ENCODE measurements at regions not wholly inside any gene's neighbourhood (a gene's known extent, or its start where the extent isn't known, plus 50 kb on each side); places are given as distances from the start of the nearest gene placed in this dataset.

GRCh38 chr2:3044587-3045317 lies 332.9 kb downstream of the EIPR1 start:
- TF ChIP-seq, protein P1, sequence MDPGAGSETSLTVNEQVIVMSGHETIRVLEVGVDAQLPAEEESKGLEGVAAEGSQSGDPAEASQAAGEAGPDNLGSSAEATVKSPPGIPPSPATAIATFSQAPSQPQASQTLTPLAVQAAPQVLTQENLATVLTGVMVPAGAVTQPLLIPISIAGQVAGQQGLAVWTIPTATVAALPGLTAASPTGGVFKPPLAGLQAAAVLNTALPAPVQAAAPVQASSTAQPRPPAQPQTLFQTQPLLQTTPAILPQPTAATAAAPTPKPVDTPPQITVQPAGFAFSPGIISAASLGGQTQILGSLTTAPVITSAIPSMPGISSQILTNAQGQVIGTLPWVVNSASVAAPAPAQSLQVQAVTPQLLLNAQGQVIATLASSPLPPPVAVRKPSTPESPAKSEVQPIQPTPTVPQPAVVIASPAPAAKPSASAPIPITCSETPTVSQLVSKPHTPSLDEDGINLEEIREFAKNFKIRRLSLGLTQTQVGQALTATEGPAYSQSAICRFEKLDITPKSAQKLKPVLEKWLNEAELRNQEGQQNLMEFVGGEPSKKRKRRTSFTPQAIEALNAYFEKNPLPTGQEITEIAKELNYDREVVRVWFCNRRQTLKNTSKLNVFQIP (CRISPR knock-in tag; IDR thresholded peaks at IDR 0.05; ENCODE audit: borderline replicate concordance, low read depth): no peak
- TF ChIP-seq PPARA (CRISPR knock-in tag; IDR thresholded peaks at IDR 0.05; ENCODE audit: borderline replicate concordance): no peak
- no peak for TF ChIP-seq ESRRG (CRISPR knock-in tag; IDR thresholded peaks at IDR 0.05)
- TF ChIP-seq ZFP30 (CRISPR knock-in tag; IDR thresholded peaks at IDR 0.05): no peak
- TF ChIP-seq GLIS3 (CRISPR knock-in tag; IDR thresholded peaks at IDR 0.05): no peak
- no peak for TF ChIP-seq ARNTL (CRISPR knock-in tag; IDR thresholded peaks at IDR 0.05; ENCODE audit: borderline replicate concordance, low read depth)
- TF ChIP-seq, protein P2, sequence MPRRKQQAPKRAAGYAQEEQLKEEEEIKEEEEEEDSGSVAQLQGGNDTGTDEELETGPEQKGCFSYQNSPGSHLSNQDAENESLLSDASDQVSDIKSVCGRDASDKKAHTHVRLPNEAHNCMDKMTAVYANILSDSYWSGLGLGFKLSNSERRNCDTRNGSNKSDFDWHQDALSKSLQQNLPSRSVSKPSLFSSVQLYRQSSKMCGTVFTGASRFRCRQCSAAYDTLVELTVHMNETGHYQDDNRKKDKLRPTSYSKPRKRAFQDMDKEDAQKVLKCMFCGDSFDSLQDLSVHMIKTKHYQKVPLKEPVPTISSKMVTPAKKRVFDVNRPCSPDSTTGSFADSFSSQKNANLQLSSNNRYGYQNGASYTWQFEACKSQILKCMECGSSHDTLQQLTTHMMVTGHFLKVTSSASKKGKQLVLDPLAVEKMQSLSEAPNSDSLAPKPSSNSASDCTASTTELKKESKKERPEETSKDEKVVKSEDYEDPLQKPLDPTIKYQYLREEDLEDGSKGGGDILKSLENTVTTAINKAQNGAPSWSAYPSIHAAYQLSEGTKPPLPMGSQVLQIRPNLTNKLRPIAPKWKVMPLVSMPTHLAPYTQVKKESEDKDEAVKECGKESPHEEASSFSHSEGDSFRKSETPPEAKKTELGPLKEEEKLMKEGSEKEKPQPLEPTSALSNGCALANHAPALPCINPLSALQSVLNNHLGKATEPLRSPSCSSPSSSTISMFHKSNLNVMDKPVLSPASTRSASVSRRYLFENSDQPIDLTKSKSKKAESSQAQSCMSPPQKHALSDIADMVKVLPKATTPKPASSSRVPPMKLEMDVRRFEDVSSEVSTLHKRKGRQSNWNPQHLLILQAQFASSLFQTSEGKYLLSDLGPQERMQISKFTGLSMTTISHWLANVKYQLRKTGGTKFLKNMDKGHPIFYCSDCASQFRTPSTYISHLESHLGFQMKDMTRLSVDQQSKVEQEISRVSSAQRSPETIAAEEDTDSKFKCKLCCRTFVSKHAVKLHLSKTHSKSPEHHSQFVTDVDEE (CRISPR knock-in tag; IDR thresholded peaks at IDR 0.05): no peak
- TF ChIP-seq ZNF565 (CRISPR knock-in tag; conservative IDR thresholded peaks at IDR 0.05; ENCODE audit: low read depth): no peak
- no peak for TF ChIP-seq ZFP3 (CRISPR knock-in tag; IDR thresholded peaks at IDR 0.05)
- no peak for TF ChIP-seq OSR1 (CRISPR knock-in tag; IDR thresholded peaks at IDR 0.05)
- no peak for TF ChIP-seq ZC3H10 (CRISPR knock-in tag; IDR thresholded peaks at IDR 0.05)
- TF ChIP-seq, protein P3, sequence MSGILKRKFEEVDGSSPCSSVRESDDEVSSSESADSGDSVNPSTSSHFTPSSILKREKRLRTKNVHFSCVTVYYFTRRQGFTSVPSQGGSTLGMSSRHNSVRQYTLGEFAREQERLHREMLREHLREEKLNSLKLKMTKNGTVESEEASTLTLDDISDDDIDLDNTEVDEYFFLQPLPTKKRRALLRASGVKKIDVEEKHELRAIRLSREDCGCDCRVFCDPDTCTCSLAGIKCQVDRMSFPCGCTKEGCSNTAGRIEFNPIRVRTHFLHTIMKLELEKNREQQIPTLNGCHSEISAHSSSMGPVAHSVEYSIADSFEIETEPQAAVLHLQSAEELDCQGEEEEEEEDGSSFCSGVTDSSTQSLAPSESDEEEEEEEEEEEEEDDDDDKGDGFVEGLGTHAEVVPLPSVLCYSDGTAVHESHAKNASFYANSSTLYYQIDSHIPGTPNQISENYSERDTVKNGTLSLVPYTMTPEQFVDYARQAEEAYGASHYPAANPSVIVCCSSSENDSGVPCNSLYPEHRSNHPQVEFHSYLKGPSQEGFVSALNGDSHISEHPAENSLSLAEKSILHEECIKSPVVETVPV (CRISPR knock-in tag; IDR thresholded peaks at IDR 0.05): no peak
- TF ChIP-seq CSDC2 (CRISPR knock-in tag; IDR thresholded peaks at IDR 0.05): no peak
- no peak for TF ChIP-seq CREB5 (CRISPR knock-in tag; IDR thresholded peaks at IDR 0.05; ENCODE audit: low read depth)
- ATAC-seq: no peak

DNA sequence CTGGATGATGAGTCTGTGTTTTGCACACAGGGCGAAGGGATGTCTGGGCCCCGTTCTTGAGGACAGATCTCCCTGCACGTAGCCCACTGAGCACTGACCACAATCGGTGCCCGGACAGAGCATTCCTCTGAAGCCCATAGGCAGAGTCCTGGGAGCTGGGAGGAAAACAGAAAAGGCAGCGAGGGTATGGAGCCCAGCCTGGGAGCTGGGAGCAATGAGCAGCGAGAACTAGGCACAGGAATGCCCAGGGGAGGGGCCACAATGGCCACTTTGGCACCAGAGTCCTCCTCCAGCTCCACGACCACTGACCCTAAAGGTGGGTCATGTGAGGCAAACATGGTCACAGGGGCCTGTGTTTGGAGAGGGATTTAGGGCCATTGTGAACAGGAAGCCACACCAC lies 333.9 kb downstream of the EIPR1 start:
- no peak for TF ChIP-seq ZFP3 (CRISPR knock-in tag; IDR thresholded peaks at IDR 0.05)
- no peak for TF ChIP-seq RARB (CRISPR knock-in tag; IDR thresholded peaks at IDR 0.05)
- no peak for TF ChIP-seq PATZ1 (CRISPR knock-in tag; IDR thresholded peaks at IDR 0.05; ENCODE audit: borderline replicate concordance)
- no peak for TF ChIP-seq BACH2 (CRISPR knock-in tag; IDR thresholded peaks at IDR 0.05; ENCODE audit: borderline replicate concordance)
- no peak for TF ChIP-seq ZNF8 (CRISPR knock-in tag; IDR thresholded peaks at IDR 0.05)
- no peak for TF ChIP-seq CSDC2 (CRISPR knock-in tag; IDR thresholded peaks at IDR 0.05)
- no peak for TF ChIP-seq GLIS3 (CRISPR knock-in tag; IDR thresholded peaks at IDR 0.05)
- no peak for TF ChIP-seq ZC3H10 (CRISPR knock-in tag; IDR thresholded peaks at IDR 0.05)
- ATAC-seq: no peak

GRCh38 chr2:3042601-3043585 lies 334.7 kb downstream of the EIPR1 start:
- peak; percentile 45; the same call in 2 of the 3 replicates for ATAC-seq
- TF ChIP-seq GLIS3 (CRISPR knock-in tag; IDR thresholded peaks at IDR 0.05) (no peak), ZNF70 (CRISPR knock-in tag; IDR thresholded peaks at IDR 0.05) (peak; percentile 13; the same call in 1 of the 2 replicates), OSR1 (CRISPR knock-in tag; IDR thresholded peaks at IDR 0.05) (no peak), PPARA (CRISPR knock-in tag; IDR thresholded peaks at IDR 0.05; ENCODE audit: borderline replicate concordance) (no peak), TCF4 (CRISPR knock-in tag; IDR thresholded peaks at IDR 0.05; ENCODE audit: borderline replicate concordance) (peak; percentile 53; the same call in 1 of the 2 replicates)

All from SK-N-SH treated with all-trans-retinoic acid at 6 μM for 48 hours (cell line).